Superior temporal gyrus (tissue), 1 donor: ENCODE measurements at regions not wholly inside any gene's neighbourhood (a gene's known extent, or its start where the extent isn't known, plus 50 kb on each side); places are given as distances from the start of the nearest gene placed in this dataset.
A peak's percentile ranks its signal among the peaks of the same experiment; 100 is the strongest.

Experiments used
- DNase-seq: peaks from one replicate; pipeline ENCODE4 v3.0.0-alpha.2; 2016; ENCODE audit errors: extremely low spot score

- no peak for DNase-seq
These were observed 337.6 kb upstream of the ARGLU1 start for GRCh38 chr13:106905380-106906162.

- no peak for DNase-seq
These were observed 331.5 kb upstream of the ARGLU1 start for GRCh38 chr13:106899442-106899841.

- no peak for DNase-seq
These were observed 330.3 kb upstream of the ARGLU1 start for GRCh38 chr13:106898231-106898630.

- no peak for DNase-seq
These were observed 320.2 kb upstream of the ARGLU1 start for GRCh38 chr13:106888148-106888547.

- no peak for DNase-seq
These were observed 319.7 kb upstream of the ARGLU1 start for GRCh38 chr13:106887686-106888085.

- DNase-seq: no peak
These were observed 316.0 kb upstream of the ARGLU1 start for GRCh38 chr13:106883976-106884375.

- DNase-seq: no peak
These were observed 314.3 kb upstream of the ARGLU1 start for GRCh38 chr13:106882246-106882645.

GRCh38 chr13:106879806-106880205 is 311.9 kb upstream of the ARGLU1 start:
- DNase-seq: no peak

- DNase-seq: no peak
These were observed 306.4 kb upstream of the ARGLU1 start for GRCh38 chr13:106874323-106874722.

- no peak for DNase-seq
These were observed 305.9 kb upstream of the ARGLU1 start for GRCh38 chr13:106873810-106874209.

- peak; percentile 31 for DNase-seq
These were observed 299.3 kb upstream of the ARGLU1 start for GRCh38 chr13:106867249-106867648.

GRCh38 chr13:106865716-106866440 is 297.9 kb upstream of the ARGLU1 start:
- DNase-seq: no peak

GRCh38 chr13:106859533-106859904 is 291.6 kb upstream of the ARGLU1 start:
- no peak for DNase-seq

- DNase-seq: no peak
These were observed 291.1 kb upstream of the ARGLU1 start for GRCh38 chr13:106858903-106859532.

GRCh38 chr13:106852436-106852835 is 284.5 kb upstream of the ARGLU1 start:
- DNase-seq: no peak

- no peak for DNase-seq
These were observed 283.2 kb upstream of the ARGLU1 start for GRCh38 chr13:106850973-106851650.

GRCh38 chr13:106846571-106847448 is 278.9 kb upstream of the ARGLU1 start:
- no peak for DNase-seq

GRCh38 chr13:106836186-106836802 is 268.4 kb upstream of the ARGLU1 start:
- no peak for DNase-seq

- no peak for DNase-seq
These were observed 267.5 kb upstream of the ARGLU1 start for GRCh38 chr13:106835477-106835876.

GRCh38 chr13:106821979-106822378 is 254.0 kb upstream of the ARGLU1 start:
- DNase-seq: no peak
